ENCODE measurements at regions not wholly inside any gene's neighbourhood (a gene's known extent, or its start where the extent isn't known, plus 50 kb on each side); places are given as distances from the start of the nearest gene placed in this dataset.

- H3K9me3 Mint-ChIP-seq (ENCODE audit: unreplicated experiment) = no peaks in the 10 kb centered on the region
- H3K27me3 ChIP-seq (ENCODE audit: insufficient read depth, low read length) = no peaks in the 10 kb centered on the region
- no peak overlapping the region for H3K4me3 Mint-ChIP-seq (ENCODE audit: unreplicated experiment)
- H3K4me3 ChIP-seq (ENCODE audit: insufficient read depth, low read depth, low read length) = no peak overlapping the region
- no peaks in the 10 kb centered on the region for H4K20me1 ChIP-seq (ENCODE audit: insufficient read depth, low read length)
- H3K9ac ChIP-seq (ENCODE audit: low read length) = no peak overlapping the region
- FAIRE-seq = no peak
- no peak overlapping the region for H3K4me2 ChIP-seq (ENCODE audit: low read length)
- no peak for DNase-seq (ENCODE audit: low read depth)
- H3K27ac Mint-ChIP-seq (ENCODE audit: unreplicated experiment) = no peak overlapping the region
- TF ChIP-seq, protein P1, sequence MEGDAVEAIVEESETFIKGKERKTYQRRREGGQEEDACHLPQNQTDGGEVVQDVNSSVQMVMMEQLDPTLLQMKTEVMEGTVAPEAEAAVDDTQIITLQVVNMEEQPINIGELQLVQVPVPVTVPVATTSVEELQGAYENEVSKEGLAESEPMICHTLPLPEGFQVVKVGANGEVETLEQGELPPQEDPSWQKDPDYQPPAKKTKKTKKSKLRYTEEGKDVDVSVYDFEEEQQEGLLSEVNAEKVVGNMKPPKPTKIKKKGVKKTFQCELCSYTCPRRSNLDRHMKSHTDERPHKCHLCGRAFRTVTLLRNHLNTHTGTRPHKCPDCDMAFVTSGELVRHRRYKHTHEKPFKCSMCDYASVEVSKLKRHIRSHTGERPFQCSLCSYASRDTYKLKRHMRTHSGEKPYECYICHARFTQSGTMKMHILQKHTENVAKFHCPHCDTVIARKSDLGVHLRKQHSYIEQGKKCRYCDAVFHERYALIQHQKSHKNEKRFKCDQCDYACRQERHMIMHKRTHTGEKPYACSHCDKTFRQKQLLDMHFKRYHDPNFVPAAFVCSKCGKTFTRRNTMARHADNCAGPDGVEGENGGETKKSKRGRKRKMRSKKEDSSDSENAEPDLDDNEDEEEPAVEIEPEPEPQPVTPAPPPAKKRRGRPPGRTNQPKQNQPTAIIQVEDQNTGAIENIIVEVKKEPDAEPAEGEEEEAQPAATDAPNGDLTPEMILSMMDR (IDR thresholded peaks at IDR 0.05; ENCODE audit: insufficient read depth, low read depth, low read length) = no peak
- TF ChIP-seq EZH2 (IDR thresholded peaks at IDR 0.05; ENCODE audit: insufficient read depth, low read length) = no peak
- H3K36me3 ChIP-seq (ENCODE audit: insufficient read depth, low read length) = no peaks in the 10 kb centered on the region
- H2AFZ ChIP-seq (ENCODE audit: low read depth, low read length) = no peak overlapping the region
- H3K4me1 Mint-ChIP-seq (ENCODE audit: low read depth, unreplicated experiment) = no peaks in the 10 kb centered on the region
- H3K27me3 Mint-ChIP-seq (ENCODE audit: low read depth, unreplicated experiment) = no peaks in the 10 kb centered on the region
- no peaks in the 10 kb centered on the region for H3K79me2 ChIP-seq (ENCODE audit: insufficient read depth, low read length)
- H3K27ac ChIP-seq (ENCODE audit: low read depth, low read length) = no peak overlapping the region
- H3K9me3 ChIP-seq (ENCODE audit: insufficient read depth, low read depth, low read length) = no peaks in the 10 kb centered on the region
- no peaks in the 10 kb centered on the region for H3K36me3 Mint-ChIP-seq (ENCODE audit: low read depth, unreplicated experiment)
- no peaks in the 10 kb centered on the region for H3K4me1 ChIP-seq (ENCODE audit: insufficient read depth, low read length)
Observed at GRCh38 chr18:39349801-39350200, 1784.2 kb upstream of the CELF4 start.

GRCh38 chr18:39348757-39349156 lies 1783.2 kb upstream of the CELF4 start:
- H3K4me1 Mint-ChIP-seq (ENCODE audit: low read depth, unreplicated experiment) = no peaks in the 10 kb centered on the region
- no peak overlapping the region for H3K27ac Mint-ChIP-seq (ENCODE audit: unreplicated experiment)

DNA sequence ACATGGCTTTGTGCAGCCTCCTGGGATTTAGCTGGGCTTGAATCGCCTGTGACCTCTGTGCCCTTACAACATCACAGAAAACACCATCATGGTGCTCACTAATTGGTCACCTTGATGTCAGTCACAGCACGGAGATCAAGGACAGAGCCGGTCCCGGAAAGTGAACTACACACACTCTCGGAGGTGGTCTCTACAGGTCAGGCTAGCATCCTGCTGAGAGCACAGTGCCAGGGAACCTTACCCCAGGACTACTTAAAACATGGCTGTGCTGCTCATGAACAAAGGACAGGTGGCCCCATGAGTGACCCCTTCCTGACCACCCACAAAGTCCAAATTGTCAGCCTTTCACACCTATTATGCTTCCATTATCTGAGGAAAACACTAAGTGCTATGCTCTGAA lies 1782.1 kb upstream of the CELF4 start:
- H3K9ac ChIP-seq (ENCODE audit: low read length) = no peak overlapping the region
- no peaks in the 10 kb centered on the region for H3K9me3 ChIP-seq (ENCODE audit: insufficient read depth, low read depth, low read length)
- Mint-ChIP-seq H3K27me3 (ENCODE audit: low read depth, unreplicated experiment) (no peaks in the 10 kb centered on the region), H3K9me3 (ENCODE audit: unreplicated experiment) (no peaks in the 10 kb centered on the region), H3K27ac (ENCODE audit: unreplicated experiment) (no peak overlapping the region), H3K36me3 (ENCODE audit: low read depth, unreplicated experiment) (no peaks in the 10 kb centered on the region), H3K4me3 (ENCODE audit: unreplicated experiment) (no peak overlapping the region), H3K4me1 (ENCODE audit: low read depth, unreplicated experiment) (no peaks in the 10 kb centered on the region)
- no peaks in the 10 kb centered on the region for H3K36me3 ChIP-seq (ENCODE audit: insufficient read depth, low read length)
- no peaks in the 10 kb centered on the region for H3K27me3 ChIP-seq (ENCODE audit: insufficient read depth, low read length)
- H4K20me1 ChIP-seq (ENCODE audit: insufficient read depth, low read length) = no peaks in the 10 kb centered on the region
- no peak overlapping the region for H3K4me3 ChIP-seq (ENCODE audit: insufficient read depth, low read depth, low read length)
- H3K27ac ChIP-seq (ENCODE audit: low read depth, low read length) = no peak overlapping the region
- FAIRE-seq (no peak), DNase-seq (ENCODE audit: low read depth) (no peak)
- no peak overlapping the region for H2AFZ ChIP-seq (ENCODE audit: low read depth, low read length)
- TF ChIP-seq EZH2 (IDR thresholded peaks at IDR 0.05; ENCODE audit: insufficient read depth, low read length) = no peak
- TF ChIP-seq, protein P1 (IDR thresholded peaks at IDR 0.05; ENCODE audit: insufficient read depth, low read depth, low read length) = no peak
- no peaks in the 10 kb centered on the region for H3K4me1 ChIP-seq (ENCODE audit: insufficient read depth, low read length)
- H3K79me2 ChIP-seq (ENCODE audit: insufficient read depth, low read length) = no peaks in the 10 kb centered on the region
- H3K4me2 ChIP-seq (ENCODE audit: low read length) = no peak overlapping the region

More at GRCh38 chr18:39348757-39349156, 1783.2 kb upstream of the CELF4 start:
- H3K9ac ChIP-seq (ENCODE audit: low read length) = no peak overlapping the region
- H4K20me1 ChIP-seq (ENCODE audit: insufficient read depth, low read length) = no peaks in the 10 kb centered on the region
- FAIRE-seq (no peak), DNase-seq (ENCODE audit: low read depth) (no peak)
- no peaks in the 10 kb centered on the region for H3K79me2 ChIP-seq (ENCODE audit: insufficient read depth, low read length)
- no peak overlapping the region for H2AFZ ChIP-seq (ENCODE audit: low read depth, low read length)
- TF ChIP-seq, protein P1 (IDR thresholded peaks at IDR 0.05; ENCODE audit: insufficient read depth, low read depth, low read length) = no peak
- no peak for TF ChIP-seq EZH2 (IDR thresholded peaks at IDR 0.05; ENCODE audit: insufficient read depth, low read length)
- H3K4me1 ChIP-seq (ENCODE audit: insufficient read depth, low read length) = no peaks in the 10 kb centered on the region
- no peaks in the 10 kb centered on the region for H3K36me3 ChIP-seq (ENCODE audit: insufficient read depth, low read length)
- no peak overlapping the region for H3K4me2 ChIP-seq (ENCODE audit: low read length)
- no peaks in the 10 kb centered on the region for H3K9me3 ChIP-seq (ENCODE audit: insufficient read depth, low read depth, low read length)
- Mint-ChIP-seq H3K4me3 (ENCODE audit: unreplicated experiment) (no peak overlapping the region), H3K27me3 (ENCODE audit: low read depth, unreplicated experiment) (no peaks in the 10 kb centered on the region), H3K9me3 (ENCODE audit: unreplicated experiment) (no peaks in the 10 kb centered on the region), H3K36me3 (ENCODE audit: low read depth, unreplicated experiment) (no peaks in the 10 kb centered on the region)
- no peak overlapping the region for H3K27ac ChIP-seq (ENCODE audit: low read depth, low read length)
- no peak overlapping the region for H3K4me3 ChIP-seq (ENCODE audit: insufficient read depth, low read depth, low read length)
- no peaks in the 10 kb centered on the region for H3K27me3 ChIP-seq (ENCODE audit: insufficient read depth, low read length)
